ENCODE measurements at regions not wholly inside any gene's neighbourhood (a gene's known extent, or its start where the extent isn't known, plus 50 kb on each side); places are given as distances from the start of the nearest gene placed in this dataset.

GRCh38 chr12:84362552-84362897 lies 550.1 kb downstream of the SLC6A15 start:
- TF ChIP-seq CTCF (conservative IDR thresholded peaks at IDR 0.05) (no peak), ZFX (IDR thresholded peaks at IDR 0.05) (no peak)
